ENCODE measurements at regions not wholly inside any gene's neighbourhood (a gene's known extent, or its start where the extent isn't known, plus 50 kb on each side); places are given as distances from the start of the nearest gene placed in this dataset.
"Not testable (repeated sequence)": the region's sequence is repeated elsewhere in the genome, so short reads cannot be mapped to it uniquely, and the experiment has no call there.

GRCh38 chr1:184888505-184888904 lies 85.8 kb downstream of the NIBAN1 start:
- no peak for DNase-seq
- ATAC-seq, result no peak

DNA sequence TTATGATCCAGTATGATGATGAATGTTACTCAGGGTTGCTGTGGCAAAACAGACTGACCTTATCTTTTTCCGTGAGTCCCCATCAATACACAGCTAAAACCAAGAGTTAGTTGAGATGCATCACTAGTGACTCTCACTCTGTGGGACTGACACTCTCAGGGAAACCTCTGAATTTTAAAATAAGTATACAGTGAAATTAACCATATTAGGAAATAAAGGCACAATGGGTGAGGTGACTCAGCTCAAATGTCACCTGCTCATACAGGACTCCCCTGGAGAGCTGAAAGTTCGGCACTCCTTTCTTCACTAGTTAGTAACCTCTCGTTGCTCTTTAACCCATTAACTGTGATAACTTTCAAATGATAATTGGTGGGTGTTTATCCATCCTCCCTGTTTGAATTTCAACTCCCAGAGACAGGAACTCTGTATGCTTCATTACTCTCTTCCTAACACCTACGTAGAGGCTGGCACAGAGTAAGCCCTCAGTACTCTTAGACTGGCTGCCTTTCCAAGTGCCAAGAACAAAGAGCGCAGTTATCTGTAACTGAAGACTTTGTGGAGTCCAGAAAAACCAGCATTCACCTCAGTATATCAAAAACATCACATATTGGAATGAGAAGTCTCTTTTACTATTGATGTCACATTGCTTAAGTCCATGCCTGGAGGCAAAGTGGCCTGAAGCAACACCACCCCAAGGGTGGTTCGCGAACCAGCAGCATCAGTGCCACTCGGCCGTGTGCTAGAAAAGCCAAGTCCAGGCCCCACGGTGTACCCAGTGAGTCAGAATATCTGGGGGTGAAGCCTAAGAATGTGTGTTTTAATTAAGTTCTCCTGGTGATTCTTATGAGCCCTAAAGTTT lies 91.1 kb downstream of the NIBAN1 start:
- ATAC-seq (peak; percentile 89), DNase-seq (no peak)

GRCh38 chr1:184881941-184882913 lies 92.1 kb downstream of the NIBAN1 start:
- DNase-seq (peak; percentile 46), ATAC-seq (peak; percentile 65)

GRCh38 chr1:184879876-184880557 lies 94.3 kb downstream of the NIBAN1 start:
- ATAC-seq, result no peak
- DNase-seq, result no peak

GRCh38 chr1:184878602-184879001 lies 95.7 kb downstream of the NIBAN1 start:
- DNase-seq, result no peak
- ATAC-seq, result no peak

GRCh38 chr1:184878002-184878401 lies 96.3 kb downstream of the NIBAN1 start:
- DNase-seq, result no peak
- no peak for ATAC-seq

DNA sequence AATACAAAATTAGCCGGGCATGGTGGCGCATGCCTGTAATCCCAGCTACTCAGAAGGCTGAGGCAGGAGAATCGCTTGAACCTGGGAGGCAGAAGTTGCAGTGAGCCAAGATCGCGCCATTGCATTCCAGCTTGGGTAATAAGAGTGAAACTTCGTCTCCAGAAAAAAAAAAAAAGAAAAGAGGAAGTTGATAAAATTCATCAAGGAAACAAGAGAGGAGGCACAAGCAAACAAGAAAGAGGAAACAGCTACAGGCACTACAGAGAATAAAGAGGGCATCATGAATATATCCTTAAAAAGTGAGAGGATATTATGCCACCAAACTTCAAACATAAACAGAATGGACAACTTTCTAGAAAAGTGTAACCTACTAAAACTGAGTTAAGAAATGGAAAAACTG lies 98.3 kb downstream of the NIBAN1 start:
- not testable (repeated sequence) for DNase-seq, ATAC-seq

DNA sequence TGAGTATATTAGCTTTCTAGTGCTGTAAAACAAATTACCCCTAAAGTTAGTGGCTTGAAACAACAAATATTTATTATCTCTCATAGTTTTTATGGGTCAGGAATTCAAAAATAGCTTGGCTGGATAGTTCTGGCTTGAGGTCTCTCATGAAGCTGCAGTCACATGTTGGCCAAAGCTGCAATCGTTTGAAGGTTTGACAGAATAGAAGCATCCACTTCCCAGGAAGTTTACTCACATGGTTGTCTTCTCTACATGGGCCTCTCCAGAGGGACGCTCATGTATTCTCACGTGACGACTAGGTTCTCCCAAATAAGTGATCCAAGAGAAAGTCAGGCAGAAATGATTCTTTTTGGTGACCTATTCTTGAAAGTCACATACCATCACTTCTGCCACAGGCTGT lies 99.1 kb downstream of the NIBAN1 start:
- DNase-seq, result no peak
- ATAC-seq, result no peak

GRCh38 chr1:184870319-184870718 lies 104.0 kb downstream of the NIBAN1 start:
- ATAC-seq, result peak; percentile 26
- DNase-seq, result no peak

GRCh38 chr1:184867866-184868689 lies 106.2 kb downstream of the NIBAN1 start:
- ATAC-seq (no peak), DNase-seq (no peak)

DNA sequence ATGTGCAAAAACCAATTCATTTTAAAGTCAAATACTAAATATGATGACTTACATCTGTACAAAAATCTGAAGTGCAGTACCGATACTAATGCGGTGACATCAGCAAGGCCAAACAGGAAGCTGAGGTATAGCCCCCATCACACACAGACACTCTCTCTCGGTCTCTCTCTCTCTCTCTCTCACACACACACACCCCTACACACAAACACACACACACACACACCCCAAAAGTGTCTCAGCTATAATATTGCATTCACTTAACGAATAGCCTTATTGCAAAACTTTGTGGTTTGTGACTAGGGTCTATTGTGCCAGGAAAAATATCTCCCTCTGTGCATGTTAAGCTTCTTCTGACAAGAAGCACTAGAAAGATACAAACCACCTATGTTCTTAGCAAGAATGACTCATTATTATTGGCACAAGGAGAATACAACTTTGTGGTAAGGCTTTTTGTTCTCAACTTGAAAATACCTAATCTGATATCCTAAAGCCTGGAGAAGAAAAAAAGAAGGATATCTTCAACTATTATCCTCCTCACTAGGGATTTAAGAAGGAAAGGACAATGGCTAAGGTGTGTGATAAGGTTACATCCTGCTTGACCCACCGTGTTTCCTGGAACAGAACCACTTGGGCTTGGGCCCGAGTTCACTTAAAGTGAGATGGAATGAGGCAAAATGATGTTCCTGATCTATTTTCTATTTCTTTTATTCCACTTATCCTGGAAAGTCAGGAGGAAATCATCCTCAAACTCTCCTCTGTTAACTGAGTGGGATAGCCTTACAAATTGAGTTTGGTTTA lies 107.1 kb downstream of the NIBAN1 start:
- ATAC-seq (peak; percentile 91), DNase-seq (peak; percentile 54)

DNA sequence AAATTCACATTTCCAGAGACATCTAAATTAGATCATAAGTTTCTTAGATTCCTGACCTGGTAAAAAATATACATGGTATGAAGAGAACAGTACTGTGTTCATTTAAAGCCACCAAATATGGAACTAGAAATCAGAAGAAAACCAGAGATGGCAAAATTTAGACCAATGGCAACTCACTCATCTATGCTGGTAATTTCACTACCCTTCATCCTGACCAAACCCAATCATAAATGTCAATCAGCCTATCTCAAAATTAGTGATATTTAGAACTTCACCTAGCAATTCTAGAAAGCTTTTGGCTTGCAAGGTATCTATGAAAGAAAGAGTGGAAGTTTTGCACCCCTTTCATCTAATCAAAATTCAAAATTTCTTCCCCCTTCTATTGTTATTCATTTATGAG lies 107.7 kb downstream of the NIBAN1 start:
- ATAC-seq, result peak; percentile 50
- DNase-seq, result no peak

DNA sequence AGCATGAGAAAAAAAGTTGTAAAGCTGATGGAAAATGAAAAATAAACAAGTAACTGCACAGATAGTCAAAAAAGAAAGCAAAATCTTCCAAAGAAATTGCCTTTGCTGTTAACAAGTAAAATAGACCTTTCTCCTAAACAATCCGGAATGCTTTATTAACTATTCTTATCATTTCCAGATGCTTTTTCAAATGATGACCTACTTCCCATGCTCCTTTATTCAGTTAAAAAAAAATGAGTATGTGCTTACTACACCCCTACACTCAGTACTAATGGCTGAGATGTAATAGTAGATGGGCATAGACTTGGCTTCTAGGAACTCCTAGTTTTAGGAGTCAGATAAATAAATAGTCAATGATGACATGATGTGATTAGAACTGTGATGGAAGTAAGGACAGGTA lies 108.5 kb downstream of the NIBAN1 start:
- DNase-seq (no peak), ATAC-seq (no peak)

GRCh38 chr1:184861755-184862336 lies 107.2 kb upstream of the EDEM3 start:
- DNase-seq, result no peak
- ATAC-seq, result no peak

DNA sequence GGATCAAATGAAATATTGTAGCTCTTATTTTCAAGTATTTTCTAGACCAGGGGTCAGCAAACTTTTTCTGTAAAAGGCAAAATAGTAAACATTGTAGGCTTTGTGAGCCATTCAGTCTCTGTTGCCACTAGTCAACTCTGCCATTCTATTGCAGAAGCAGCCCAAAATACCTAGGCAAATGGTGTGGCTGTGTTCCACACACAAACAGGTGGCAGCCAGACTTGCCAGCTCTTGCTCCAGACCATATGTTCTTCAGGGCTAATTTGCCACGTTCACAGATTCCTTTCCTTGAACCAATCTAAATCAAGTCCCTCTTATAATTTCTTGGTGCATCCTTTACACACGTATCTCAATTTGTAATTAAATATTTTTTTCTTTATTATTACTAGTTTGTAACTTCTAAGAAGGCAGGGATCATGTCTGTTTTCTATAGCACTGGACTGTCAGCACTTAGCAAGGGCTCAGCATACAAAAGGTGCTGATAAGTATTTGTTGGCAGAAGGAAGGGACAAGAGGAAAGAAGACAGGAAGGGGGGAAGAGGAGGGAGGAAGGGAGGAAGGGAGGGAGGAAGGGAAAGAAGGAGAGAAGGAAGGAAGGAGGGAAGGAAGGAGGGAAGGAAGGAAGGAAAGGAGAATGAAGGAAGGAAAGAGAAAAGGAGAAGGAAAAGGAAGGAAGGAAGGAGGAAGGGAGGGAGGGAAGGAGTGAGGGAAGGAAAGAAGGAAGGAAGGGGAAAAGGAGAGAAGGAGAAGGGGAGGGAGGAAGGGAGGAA lies 106.5 kb upstream of the EDEM3 start:
- no peak for ATAC-seq
- DNase-seq, result no peak

DNA sequence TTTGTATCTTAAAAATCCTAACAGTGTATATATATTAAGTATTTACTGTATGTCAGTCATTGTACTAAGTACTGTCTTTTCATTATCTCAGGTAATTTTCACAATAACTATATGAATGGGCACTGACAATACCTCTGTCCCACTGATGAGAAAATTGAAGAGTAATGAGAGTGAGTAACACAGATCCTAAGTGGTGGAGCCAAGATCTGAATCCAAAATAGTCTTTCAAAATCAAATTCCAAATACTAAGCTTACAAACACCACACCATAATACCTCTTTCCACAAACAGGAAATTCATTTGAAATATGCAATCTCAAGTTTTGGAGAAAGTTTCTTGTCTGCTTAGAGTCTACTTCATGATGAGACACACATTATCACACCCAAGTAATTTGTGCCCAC lies 105.9 kb upstream of the EDEM3 start:
- DNase-seq, result no peak
- no peak for ATAC-seq

DNA sequence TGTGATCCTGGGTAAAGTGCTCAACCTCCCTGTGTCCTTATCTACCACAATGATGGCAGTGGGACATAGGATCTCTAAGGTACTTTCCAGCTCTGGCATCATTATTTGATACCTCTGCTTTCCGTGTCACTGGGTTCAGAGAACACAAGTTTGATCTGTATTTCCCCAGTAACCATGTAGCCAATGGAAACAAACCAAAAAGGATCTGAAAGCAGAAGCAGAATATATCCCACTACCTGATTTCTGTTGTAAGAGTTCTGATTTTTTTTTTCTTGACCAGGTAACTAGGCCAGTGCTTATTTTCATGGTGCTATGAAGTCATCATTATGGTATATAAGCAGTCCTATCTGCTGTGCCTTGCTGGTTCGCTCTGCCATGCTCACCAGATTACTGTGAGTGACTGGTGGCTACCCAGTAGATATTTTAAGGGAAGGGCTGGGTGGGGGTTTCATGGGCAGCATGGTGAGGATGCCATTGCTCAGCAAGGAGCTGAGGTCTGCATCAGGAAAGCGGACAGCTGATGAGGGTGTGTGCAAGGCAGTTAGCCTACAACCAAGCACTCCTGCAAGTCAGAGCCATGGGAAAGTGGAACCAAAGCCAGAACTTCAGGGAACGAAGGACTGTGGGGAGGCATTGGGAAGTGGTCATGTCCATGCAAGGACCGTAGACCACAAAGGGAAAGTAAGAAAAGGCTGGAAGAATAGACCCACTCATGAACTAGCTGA lies 104.9 kb upstream of the EDEM3 start:
- DNase-seq (no peak), ATAC-seq (peak; percentile 19)

- DNase-seq (no peak), ATAC-seq (no peak)
Observed at GRCh38 chr1:184858288-184858687, 103.6 kb upstream of the EDEM3 start.
